GM23338 (cell line): ENCODE measurements at regions not wholly inside any gene's neighbourhood (a gene's known extent, or its start where the extent isn't known, plus 50 kb on each side); places are given as distances from the start of the nearest gene placed in this dataset.

Experiments
- CTCF ChIP-seq, 2 experiments: fragments of 200-600 bp in 1 of 2; sonication (generic) in 1 of 2; conservative IDR thresholded peaks; 2 replicates each; pipeline versions ENCODE4 v1.5.1 to v1.6.1; 2016 to 2017; ENCODE audit warnings: antibody characterized with exemption in 2 of 2, low read depth in 2 of 2, mild to moderate bottlenecking in 2 of 2, moderate library complexity in 1 of 2
- EZH2phosphoT487 ChIP-seq: fragments of 200-600 bp; sonication (generic); IDR thresholded peaks from one replicate; pipeline ENCODE4 v1.8.1; 2018; ENCODE audit warnings: antibody characterized with exemption; ENCODE audit not compliant: unreplicated experiment
- POLR2AphosphoS5 ChIP-seq: IDR thresholded peaks from 2 replicates; pipeline ENCODE4 v1.6.1; 2016; ENCODE audit warnings: antibody characterized with exemption, low read depth
- ZNF331 ChIP-seq: fragments of 250-450 bp; sonication (Bioruptor Pico); IDR thresholded peaks from 2 replicates; pipeline ENCODE4 v1.5.0; 2020; ENCODE audit warnings: low read depth, mild to moderate bottlenecking, moderate library complexity

- TF ChIP-seq ZNF331 (no peak), CTCF (conservative IDR thresholded peaks at IDR 0.05; ENCODE audit: low read depth in 2 of 2) (no peak), POLR2AphosphoS5 (no peak), EZH2phosphoT487 (no peak)
Observed at GRCh38 chr2:12637754-12638153, 79.0 kb upstream of the TRIB2 start.
